Breast epithelium (tissue), 4 donors: ENCODE measurements at regions not wholly inside any gene's neighbourhood (a gene's known extent, or its start where the extent isn't known, plus 50 kb on each side); places are given as distances from the start of the nearest gene placed in this dataset.

Experiments used
- DNase-seq, 2 donors: peaks; one replicate each; pipeline ENCODE4 v3.0.0-alpha.2; 2019; ENCODE audit warnings: low spot score in 2 of 2
- H3K27ac ChIP-seq, 2 donors: fragments of 200-600 bp; sonication (generic) in 1 of 2; one replicate each; pipeline ENCODE4 v1.5.1; 2016 to 2019; ENCODE audit warnings: mild to moderate bottlenecking in 1 of 2
- H3K27me3 ChIP-seq, 2 donors: fragments of 200-600 bp; sonication (generic) in 1 of 2; one replicate each; pipeline versions ENCODE4 v1.5.1 to v1.6.0; 2017 to 2019; ENCODE audit warnings: control low read depth in 1 of 2, mild to moderate bottlenecking in 1 of 2
- H3K36me3 ChIP-seq: fragments of 200-600 bp; one replicate; pipeline ENCODE4 v1.5.1; 2019
- H3K4me1 ChIP-seq, 2 donors: fragments of 200-600 bp; sonication (generic); one replicate each; pipeline ENCODE4 v1.5.1; 2016 to 2019; ENCODE audit warnings: control low read depth in 1 of 2
- H3K4me3 ChIP-seq, 3 donors: fragments of 200-600 bp; sonication (generic); 1 replicate in 2 of 3; 2 replicates in 1 of 3; pipeline ENCODE4 v1.5.1; 2016 to 2019; ENCODE audit warnings: mild to moderate bottlenecking in 3 of 3, moderate library complexity in 2 of 3
- H3K9me3 ChIP-seq, 2 donors: fragments of 200-600 bp; sonication (generic) in 1 of 2; one replicate each; pipeline ENCODE4 v1.5.1; 2016 to 2019; ENCODE audit warnings: control low read depth in 1 of 2
- POLR2A ChIP-seq: fragments of 450-650 bp; IDR thresholded peaks from one replicate; pipeline ENCODE4 v1.6.1; 2016; ENCODE audit warnings: antibody characterized with exemption, mild to moderate bottlenecking, moderate library complexity
- POLR2AphosphoS5 ChIP-seq, 3 donors: sonication (generic); formaldehyde crosslinking; IDR thresholded peaks; one replicate each; pipeline ENCODE4 v1.6.1; 2017; ENCODE audit warnings: antibody characterized with exemption in 3 of 3
- intact Hi-C: fragments of 100-400 bp; cut with DNase I; formaldehyde crosslinking; loops from one replicate; pipeline ENCODE4 v1.15.1; 2023; ENCODE audit warnings: low total_unique reads
- TF ChIP-seq, protein P1 (sequence below), 3 donors: fragments of 450-650 bp; IDR thresholded peaks; one replicate each; pipeline ENCODE4 v1.5.1; 2016 to 2017; ENCODE audit warnings: antibody characterized with exemption in 3 of 3, mild to moderate bottlenecking in 3 of 3, moderate library complexity in 3 of 3

DNA sequence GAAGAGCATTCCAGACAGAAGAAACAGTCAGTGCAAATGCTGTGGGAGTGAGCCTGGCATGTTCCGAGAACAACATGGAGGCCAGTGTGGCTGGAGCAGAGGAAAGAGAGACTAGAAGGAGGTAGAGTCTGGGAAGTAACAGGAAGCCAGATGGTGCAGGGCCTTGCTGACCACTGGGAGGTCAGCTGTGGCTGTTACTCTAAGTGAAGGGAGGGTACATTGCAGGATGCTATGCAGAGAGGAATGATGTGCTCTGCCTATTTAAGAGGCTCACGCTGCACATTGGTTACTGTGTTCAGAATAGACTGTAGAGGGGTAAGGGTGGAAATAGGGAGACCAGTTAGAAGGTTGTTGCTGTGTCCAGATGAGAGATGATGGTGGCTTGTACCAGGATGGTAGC lies 88.6 kb upstream of the CACNA1E start:
- Histone ChIP-seq H3K9me3 (no peaks in the 10 kb centered on the region), H3K36me3 (no peaks in the 10 kb centered on the region), H3K4me1 (no peaks in the 10 kb centered on the region), H3K27ac (no peak overlapping the region), H3K27me3 (no peaks in the 10 kb centered on the region), H3K4me3 (no peak overlapping the region)
- DNase-seq: no peak
- TF ChIP-seq, protein P1, sequence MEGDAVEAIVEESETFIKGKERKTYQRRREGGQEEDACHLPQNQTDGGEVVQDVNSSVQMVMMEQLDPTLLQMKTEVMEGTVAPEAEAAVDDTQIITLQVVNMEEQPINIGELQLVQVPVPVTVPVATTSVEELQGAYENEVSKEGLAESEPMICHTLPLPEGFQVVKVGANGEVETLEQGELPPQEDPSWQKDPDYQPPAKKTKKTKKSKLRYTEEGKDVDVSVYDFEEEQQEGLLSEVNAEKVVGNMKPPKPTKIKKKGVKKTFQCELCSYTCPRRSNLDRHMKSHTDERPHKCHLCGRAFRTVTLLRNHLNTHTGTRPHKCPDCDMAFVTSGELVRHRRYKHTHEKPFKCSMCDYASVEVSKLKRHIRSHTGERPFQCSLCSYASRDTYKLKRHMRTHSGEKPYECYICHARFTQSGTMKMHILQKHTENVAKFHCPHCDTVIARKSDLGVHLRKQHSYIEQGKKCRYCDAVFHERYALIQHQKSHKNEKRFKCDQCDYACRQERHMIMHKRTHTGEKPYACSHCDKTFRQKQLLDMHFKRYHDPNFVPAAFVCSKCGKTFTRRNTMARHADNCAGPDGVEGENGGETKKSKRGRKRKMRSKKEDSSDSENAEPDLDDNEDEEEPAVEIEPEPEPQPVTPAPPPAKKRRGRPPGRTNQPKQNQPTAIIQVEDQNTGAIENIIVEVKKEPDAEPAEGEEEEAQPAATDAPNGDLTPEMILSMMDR (IDR thresholded peaks at IDR 0.05): no peak
- TF ChIP-seq POLR2A (no peak), POLR2AphosphoS5 (IDR thresholded peaks at IDR 0.05) (no peak)
- intact Hi-C loops: no loop called here

DNA sequence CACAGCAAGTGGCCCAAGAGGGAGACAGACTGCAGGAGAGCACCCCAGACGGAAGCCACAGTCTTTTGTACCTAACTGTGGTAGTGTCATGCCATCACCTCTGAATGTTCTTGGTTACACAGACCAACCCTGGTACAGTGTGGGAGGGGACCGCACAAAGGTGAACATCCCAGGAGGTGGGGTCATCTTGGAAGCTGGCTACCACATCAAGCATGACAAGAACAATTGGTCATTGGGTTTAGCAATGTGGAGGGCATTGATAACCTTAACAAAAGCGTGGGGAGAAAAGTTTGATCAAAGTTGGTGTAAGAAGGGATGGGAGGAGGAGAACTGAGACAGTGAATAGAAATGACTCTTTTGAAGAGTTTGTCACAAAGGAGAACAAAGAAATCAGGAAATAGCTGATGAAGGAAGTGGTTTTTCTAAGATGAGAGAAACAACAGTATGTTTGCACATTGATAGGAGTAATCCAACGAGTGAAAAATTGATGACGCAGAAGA lies 87.1 kb upstream of the CACNA1E start:
- no peak overlapping the region for H3K4me3 ChIP-seq
- H3K9me3 ChIP-seq: no peaks in the 10 kb centered on the region
- intact Hi-C loops: no loop called here
- no peaks in the 10 kb centered on the region for H3K4me1 ChIP-seq
- DNase-seq: no peak
- no peak overlapping the region for H3K27ac ChIP-seq
- H3K27me3 ChIP-seq: no peaks in the 10 kb centered on the region
- TF ChIP-seq, protein P1 (IDR thresholded peaks at IDR 0.05): no peak
- TF ChIP-seq POLR2AphosphoS5 (IDR thresholded peaks at IDR 0.05) (no peak), POLR2A (no peak)
- no peaks in the 10 kb centered on the region for H3K36me3 ChIP-seq

DNA sequence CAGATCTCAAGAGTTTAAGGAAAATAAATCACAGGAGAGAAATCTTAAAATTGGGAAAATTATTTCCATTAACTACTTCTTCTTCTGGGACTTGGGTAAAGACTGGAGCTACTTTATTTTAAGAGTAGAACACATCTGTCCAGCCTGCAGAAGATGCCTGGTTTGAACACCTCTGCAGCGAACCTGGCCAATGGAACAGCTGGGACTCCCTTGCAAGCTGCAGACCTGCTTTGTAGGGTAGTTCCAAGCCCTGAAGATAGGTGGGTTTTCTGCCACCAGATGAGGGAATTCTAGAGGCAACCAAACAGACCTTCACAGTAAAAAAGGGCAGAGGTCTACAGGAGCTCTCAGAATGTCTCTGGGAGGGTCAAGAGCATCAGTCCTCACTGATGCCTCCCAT lies 86.5 kb upstream of the CACNA1E start:
- intact Hi-C loops: no loop called here
- TF ChIP-seq POLR2AphosphoS5 (IDR thresholded peaks at IDR 0.05): no peak
- TF ChIP-seq, protein P1 (IDR thresholded peaks at IDR 0.05): no peak
- TF ChIP-seq POLR2A: no peak
- H3K9me3 ChIP-seq: no peaks in the 10 kb centered on the region
- H3K27me3 ChIP-seq: no peaks in the 10 kb centered on the region
- no peak for DNase-seq
- H3K4me1 ChIP-seq: no peaks in the 10 kb centered on the region
- H3K4me3 ChIP-seq: no peak overlapping the region
- H3K27ac ChIP-seq: no peak overlapping the region
- no peaks in the 10 kb centered on the region for H3K36me3 ChIP-seq

DNA sequence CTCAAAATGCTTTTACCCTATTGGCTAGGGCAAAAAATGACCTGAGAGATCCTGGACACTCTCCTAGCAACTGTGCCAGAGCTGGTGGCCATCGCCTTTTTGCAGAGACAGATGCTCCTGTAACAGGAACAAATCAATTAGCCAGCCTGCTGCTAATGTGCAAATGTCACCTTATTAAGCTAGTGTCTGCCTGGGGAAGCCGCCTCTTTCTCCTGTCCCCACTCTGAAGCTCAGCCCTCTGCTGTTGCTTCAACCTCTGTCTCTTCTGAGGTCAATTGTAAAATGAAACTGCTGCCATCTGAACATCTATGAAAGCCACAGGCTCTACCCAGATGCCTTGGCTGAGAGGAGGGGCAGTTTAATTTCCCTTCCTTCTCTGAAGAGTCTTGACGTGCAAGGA lies 85.5 kb upstream of the CACNA1E start:
- DNase-seq: no peak
- Histone ChIP-seq H3K27me3 (no peaks in the 10 kb centered on the region), H3K27ac (no peak overlapping the region), H3K9me3 (no peaks in the 10 kb centered on the region), H3K4me1 (no peaks in the 10 kb centered on the region), H3K4me3 (no peak overlapping the region), H3K36me3 (no peaks in the 10 kb centered on the region)
- intact Hi-C loops: no loop called here
- no peak for TF ChIP-seq POLR2AphosphoS5 (IDR thresholded peaks at IDR 0.05)

DNA sequence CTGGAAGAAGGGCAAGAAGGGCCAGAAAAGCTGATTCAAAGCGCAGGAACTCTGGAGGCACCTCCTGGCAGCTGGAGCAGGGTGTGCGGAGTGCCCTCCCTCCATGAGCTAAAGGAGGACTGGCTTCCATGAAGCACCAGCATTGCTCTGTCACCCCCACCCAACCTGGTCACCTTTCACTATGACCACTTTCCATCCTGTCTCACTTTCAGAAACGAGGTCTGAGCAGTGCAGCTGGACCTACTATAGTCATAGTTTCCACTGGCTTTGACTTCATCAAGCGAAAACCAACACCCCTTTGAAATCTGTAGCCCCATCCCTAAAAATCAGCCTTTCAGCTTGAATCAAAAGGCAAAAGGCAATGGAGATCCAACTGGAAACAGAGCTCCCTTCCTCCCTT lies 84.8 kb upstream of the CACNA1E start:
- intact Hi-C loops: no loop called here
- TF ChIP-seq POLR2AphosphoS5 (IDR thresholded peaks at IDR 0.05): no peak
- no peak for TF ChIP-seq POLR2A
- TF ChIP-seq, protein P1 (IDR thresholded peaks at IDR 0.05): no peak
- Histone ChIP-seq H3K4me3 (no peak overlapping the region), H3K36me3 (no peaks in the 10 kb centered on the region), H3K27me3 (no peaks in the 10 kb centered on the region), H3K4me1 (no peaks in the 10 kb centered on the region), H3K9me3 (no peaks in the 10 kb centered on the region), H3K27ac (no peak overlapping the region)
- no peak for DNase-seq

DNA sequence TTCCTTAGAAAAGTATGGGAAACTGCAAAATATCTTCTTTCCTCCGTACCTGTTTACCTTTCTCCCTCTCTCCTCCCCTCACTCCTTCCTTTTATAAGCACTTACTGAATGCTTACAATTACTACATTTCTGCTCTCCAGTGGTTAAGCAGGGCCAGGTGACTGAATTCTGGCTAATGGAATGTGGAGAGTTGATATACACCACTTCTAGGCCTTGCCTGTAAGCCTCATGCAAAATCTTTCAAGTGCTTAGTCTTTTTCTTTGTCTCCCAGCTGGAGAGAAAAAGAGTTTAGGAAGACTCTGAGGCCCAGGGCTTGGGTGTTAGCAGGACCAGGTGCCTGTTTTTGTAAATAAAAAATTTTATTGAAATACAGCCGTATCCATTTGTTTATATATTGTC lies 77.7 kb upstream of the CACNA1E start:
- intact Hi-C loops: no loop called here
- TF ChIP-seq, protein P1 (IDR thresholded peaks at IDR 0.05): no peak
- TF ChIP-seq POLR2A: no peak
- TF ChIP-seq POLR2AphosphoS5 (IDR thresholded peaks at IDR 0.05): no peak
- H3K4me1 ChIP-seq: no peaks in the 10 kb centered on the region
- DNase-seq: no peak
- no peaks in the 10 kb centered on the region for H3K9me3 ChIP-seq
- H3K27me3 ChIP-seq: peaks cover 0 to 2% of the 10 kb centered on the region in 2 donors
- no peaks in the 10 kb centered on the region for H3K36me3 ChIP-seq
- no peak overlapping the region for H3K27ac ChIP-seq
- H3K4me3 ChIP-seq: no peak overlapping the region
